IMR-90 (cell line): ENCODE measurements at regions not wholly inside any gene's neighbourhood (a gene's known extent, or its start where the extent isn't known, plus 50 kb on each side); places are given as distances from the start of the nearest gene placed in this dataset.

Experiments used
- ATAC-seq: fragments of 200-7000 bp; cut with Tn5 transposase; 2 replicates; pipeline ENCODE4 v1.9.1; 2020; ENCODE audit warnings: low read depth, mild to moderate bottlenecking, moderate library complexity
- BruUV-seq: library from RNA; stranded (reverse); fragments of 400-500 nt; replicated peaks from 2 replicates; lab custom pipeline; 2021; lab: Mats Ljungman, UMichigan
- CTCF ChIA-PET: fragments of 300-600 bp; formaldehyde crosslinking; extraction: SDS; loops from one replicate; lab custom pipeline; 2021; ENCODE audit warnings: antibody characterized with exemption; lab: Yijun Ruan, JAX
- POLR2A ChIA-PET: fragments of 300-600 bp; sonication (Branson Sonifier 250); formaldehyde crosslinking; loops from one replicate; lab custom pipeline; 2022; ENCODE audit warnings: antibody characterized with exemption; ENCODE audit not compliant: unreplicated experiment; lab: Charles Lee
- DNase-seq: peaks from one replicate; pipeline ENCODE4 v3.0.0; 2013
- H2AFZ ChIP-seq: replicated peaks from 2 replicates; pipeline ENCODE3; 2013; ENCODE audit warnings: low read length, mild to moderate bottlenecking; ENCODE audit not compliant: poor library complexity
- H2AK5ac ChIP-seq: 2 replicates; pipeline ENCODE4 v1.6.1; 2013; ENCODE audit warnings: low read depth, low read length, inconsistent platforms
- H2AK9ac ChIP-seq: replicated peaks from 2 replicates; pipeline ENCODE3; 2013; ENCODE audit warnings: mild to moderate bottlenecking, low read depth, low read length, moderate library complexity; ENCODE audit not compliant: poor library complexity
- H2BK120ac ChIP-seq: 2 replicates; pipeline ENCODE4 v1.6.1; 2013; ENCODE audit warnings: low read depth, low read length, inconsistent platforms
- H2BK15ac ChIP-seq: 3 replicates; pipeline ENCODE4 v1.6.1; 2013; ENCODE audit warnings: low read depth, low read length, inconsistent platforms
- H2BK20ac ChIP-seq: 2 replicates; pipeline ENCODE4 v1.6.1; 2013; ENCODE audit warnings: low read depth, mild to moderate bottlenecking, inconsistent platforms, low read length, moderate library complexity
- H2BK5ac ChIP-seq: 2 replicates; pipeline ENCODE4 v1.6.1; 2013; ENCODE audit warnings: mild to moderate bottlenecking, low read depth, low read length, inconsistent platforms; ENCODE audit not compliant: poor library complexity, severe bottlenecking
- H3K14ac ChIP-seq: replicated peaks from 2 replicates; pipeline ENCODE4 v1.6.1; 2013; ENCODE audit warnings: low read depth, low read length, inconsistent platforms
- H3K18ac ChIP-seq: 2 replicates; pipeline ENCODE4 v1.6.1; 2013; ENCODE audit warnings: low read depth, low read length, control low read depth
- H3K23ac ChIP-seq: 2 replicates; pipeline ENCODE4 v1.6.1; 2013; ENCODE audit warnings: low read depth, low read length, inconsistent platforms
- H3K27ac ChIP-seq: 2 replicates; pipeline ENCODE4 v1.5.1; 2013; ENCODE audit warnings: mild to moderate bottlenecking, control low read depth, low read length; ENCODE audit not compliant: insufficient read depth
- H3K27me3 ChIP-seq: 2 replicates; pipeline ENCODE4 v1.6.1; 2013; ENCODE audit warnings: low read length; ENCODE audit not compliant: control insufficient read depth, insufficient read depth
- H3K36me3 ChIP-seq: 2 replicates; pipeline ENCODE4 v1.6.1; 2013; ENCODE audit warnings: low read length, mixed read lengths; ENCODE audit not compliant: control insufficient read depth, insufficient read depth
- H3K4ac ChIP-seq: 2 replicates; pipeline ENCODE4 v1.6.1; 2013; ENCODE audit warnings: low read depth, low read length, inconsistent platforms
- H3K4me1 ChIP-seq: 2 replicates; pipeline ENCODE4 v1.6.1; 2013; ENCODE audit warnings: low read length, mixed read lengths; ENCODE audit not compliant: control insufficient read depth, insufficient read depth
- H3K4me2 ChIP-seq: 2 replicates; pipeline ENCODE4 v1.6.1; 2013; ENCODE audit warnings: low read depth, mild to moderate bottlenecking, control low read depth, low read length, moderate library complexity
- H3K4me3 ChIP-seq: 2 replicates; pipeline ENCODE4 v1.5.1; 2013; ENCODE audit warnings: low read depth, mild to moderate bottlenecking, control low read depth, low read length, moderate library complexity; ENCODE audit not compliant: insufficient read depth
- H3K56ac ChIP-seq: 2 replicates; pipeline ENCODE4 v1.6.1; 2013; ENCODE audit warnings: low read length, inconsistent platforms; ENCODE audit not compliant: insufficient read depth; ENCODE audit errors: extremely low read depth
- H3K79me1 ChIP-seq, 2 experiments: 2 replicates each; pipeline ENCODE4 v1.6.1; 2013; ENCODE audit warnings: low read length in 2 of 2, inconsistent platforms in 1 of 2, low read depth in 1 of 2
- H3K9ac ChIP-seq: 2 replicates; pipeline ENCODE4 v1.6.1; 2013; ENCODE audit warnings: low read depth, low read length, control low read depth
- H3K9me1 ChIP-seq: 2 replicates; pipeline ENCODE4 v1.6.1; 2013; ENCODE audit warnings: low read length, inconsistent platforms; ENCODE audit not compliant: insufficient read depth
- H3K9me3 ChIP-seq: 2 replicates; pipeline ENCODE4 v1.6.1; 2013; ENCODE audit warnings: low read length; ENCODE audit not compliant: control insufficient read depth, insufficient read depth
- H4K20me1 ChIP-seq: 2 replicates; pipeline ENCODE4 v1.6.1; 2013; ENCODE audit warnings: low read length, inconsistent platforms; ENCODE audit not compliant: insufficient read depth
- H4K5ac ChIP-seq: 2 replicates; pipeline ENCODE4 v1.6.1; 2013; ENCODE audit warnings: mild to moderate bottlenecking, low read depth, low read length, control low read depth
- H4K8ac ChIP-seq, 2 experiments: 2 replicates each; pipeline ENCODE4 v1.6.1; 2013; ENCODE audit warnings: low read depth in 2 of 2, low read length in 2 of 2, control low read depth in 1 of 2, inconsistent platforms in 1 of 2
- H4K91ac ChIP-seq: 2 replicates; pipeline ENCODE4 v1.6.1; 2013; ENCODE audit warnings: low read depth, low read length, inconsistent platforms; ENCODE audit not compliant: insufficient read depth
- BHLHE40 ChIP-seq: fragments of 150-350 bp; IDR thresholded peaks from 2 replicates; pipeline ENCODE4 v1.6.1; 2016; ENCODE audit warnings: mild to moderate bottlenecking, low read depth, low read length
- CEBPB ChIP-seq: IDR thresholded peaks from 2 replicates; pipeline ENCODE4 v1.6.1; 2012; ENCODE audit warnings: low read depth, low read length, improper control_type of control experiment
- CHD1 ChIP-seq: IDR thresholded peaks from 2 replicates; pipeline ENCODE4 v1.6.1; 2012; ENCODE audit warnings: low read depth, low read length, improper control_type of control experiment
- FOS ChIP-seq: fragments of 150-350 bp; IDR thresholded peaks from 2 replicates; pipeline ENCODE4 v1.6.1; 2016; ENCODE audit warnings: low read depth, low read length
- MAFK ChIP-seq: IDR thresholded peaks from 2 replicates; pipeline ENCODE4 v1.6.1; 2012; ENCODE audit warnings: low read depth, low read length, improper control_type of control experiment
- MXI1 ChIP-seq: IDR thresholded peaks from 2 replicates; pipeline ENCODE4 v1.6.1; 2012; ENCODE audit warnings: low read depth, mild to moderate bottlenecking, low read length, moderate library complexity, borderline replicate concordance
- NFE2L2 ChIP-seq: fragments of 150-350 bp; IDR thresholded peaks from 2 replicates; pipeline ENCODE4 v1.6.1; 2016; ENCODE audit warnings: low read depth, mild to moderate bottlenecking, low read length
- RAD21 ChIP-seq: IDR thresholded peaks from 2 replicates; pipeline ENCODE4 v1.6.1; 2012; ENCODE audit warnings: low read length, improper control_type of control experiment
- RCOR1 ChIP-seq: IDR thresholded peaks from 2 replicates; pipeline ENCODE4 v1.6.1; 2012; ENCODE audit warnings: mild to moderate bottlenecking, low read length, improper control_type of control experiment; ENCODE audit not compliant: insufficient replicate concordance
- RFX5 ChIP-seq: IDR thresholded peaks from 2 replicates; pipeline ENCODE4 v1.8.0; 2012; ENCODE audit warnings: low read depth, mild to moderate bottlenecking, low read length, moderate library complexity
- SMC3 ChIP-seq: fragments of 150-350 bp; IDR thresholded peaks from 2 replicates; pipeline ENCODE4 v1.6.1; 2016; ENCODE audit warnings: low read depth, mild to moderate bottlenecking, antibody characterized with exemption, low read length, moderate library complexity
- USF2 ChIP-seq: fragments of 150-350 bp; IDR thresholded peaks from 2 replicates; pipeline ENCODE4 v1.6.1; 2017; ENCODE audit warnings: mild to moderate bottlenecking, antibody characterized with exemption, low read length, low read depth
- WGBS, 2 experiments: methylation state at CpG; one replicate each; pipeline versions ENCODE4 v1.1.5 to v1.1.7; 2013; ENCODE audit warnings: missing lambda C conversion rate in 2 of 2; ENCODE audit not compliant: insufficient read length in 1 of 2; ENCODE audit errors: extremely low coverage in 2 of 2; 5-methylcytosine and 5-hydroxymethylcytosine counted together
- dilution Hi-C: fragments of 300-500 bp; cut with HindIII; formaldehyde crosslinking; loops from one replicate; pipeline ENCODE4 v1.14.3; 2018; ENCODE audit warnings: low sequenced_read_pairs; ENCODE audit not compliant: unreplicated experiment
- in situ Hi-C: fragments of 300-500 bp; cut with MboI; formaldehyde crosslinking; loops from 3 replicates; pipeline ENCODE4 v1.14.3; 2019; ENCODE audit warnings: low sequenced_read_pairs, inconsistent platforms, mixed read lengths
- intact Hi-C: fragments of 100-400 bp; cut with micrococcal nuclease; formaldehyde crosslinking; loops from 2 replicates; pipeline ENCODE4 v1.10.0; 2022
- TF ChIP-seq, protein P1 (sequence below): conservative IDR thresholded peaks from 2 replicates; pipeline ENCODE4 v1.5.1; 2012; ENCODE audit warnings: mild to moderate bottlenecking, low read depth, low read length, improper control_type of control experiment
- TF ChIP-seq, protein P2 (sequence below): fragments of 150-350 bp; IDR thresholded peaks from 2 replicates; pipeline ENCODE4 v1.6.1; 2016; ENCODE audit warnings: low read depth, mild to moderate bottlenecking, low read length, moderate library complexity, borderline replicate concordance

DNA sequence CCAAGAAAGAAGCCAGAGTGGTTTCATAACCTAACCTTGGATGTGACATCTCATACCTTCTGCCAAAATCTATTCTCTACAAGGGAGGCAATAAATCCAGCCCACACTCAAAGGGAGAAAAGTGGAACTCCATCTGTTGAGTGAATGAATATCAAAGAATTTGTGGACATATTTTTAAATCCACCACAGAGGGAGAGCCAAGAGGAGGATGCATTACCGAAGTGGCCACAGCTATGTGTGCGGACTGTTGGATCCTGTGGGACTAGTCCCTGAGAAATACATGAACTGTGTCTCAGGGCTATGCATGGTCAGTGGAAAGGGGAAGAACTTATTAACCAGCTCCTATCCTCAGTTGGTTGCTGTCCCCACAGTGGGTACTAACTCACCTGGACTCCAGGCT lies 273.9 kb downstream of the NUAK1 start:
- H3K27ac ChIP-seq = no peak overlapping the region

More for the DNA sequence above, 273.9 kb downstream of the NUAK1 start:
- no peaks in the 10 kb centered on the region for H3K79me1 ChIP-seq
- H3K56ac ChIP-seq = no peak overlapping the region
- no peak for ATAC-seq
- no peak overlapping the region for H4K5ac ChIP-seq
- H2AK5ac ChIP-seq = no peak overlapping the region
- no peak overlapping the region for H3K4me2 ChIP-seq
- no peaks in the 10 kb centered on the region for H3K27me3 ChIP-seq
- H2BK20ac ChIP-seq = no peak overlapping the region
- H4K8ac ChIP-seq = no peak overlapping the region
- no peak overlapping the region for H4K91ac ChIP-seq
- H3K9ac ChIP-seq = no peak overlapping the region
- H2BK15ac ChIP-seq = no peak overlapping the region
- H2AFZ ChIP-seq = no peak overlapping the region
- intact Hi-C loops = no loop called here
- H2BK120ac ChIP-seq = no peak overlapping the region
- no peak overlapping the region for H3K4me3 ChIP-seq
- in situ Hi-C loops = no loop called here
- H3K18ac ChIP-seq = no peak overlapping the region
- CTCF ChIA-PET = no interaction called here
- H2AK9ac ChIP-seq = no peak overlapping the region
- H4K20me1 ChIP-seq = no peaks in the 10 kb centered on the region
- H3K36me3 ChIP-seq = no peaks in the 10 kb centered on the region
- H3K4me1 ChIP-seq = no peaks in the 10 kb centered on the region
- POLR2A ChIA-PET = no interaction called here
- no peak for DNase-seq
- no peak overlapping the region for H3K14ac ChIP-seq
- peaks cover 8% of the 10 kb centered on the region for H3K9me3 ChIP-seq
- H3K9me1 ChIP-seq = no peaks in the 10 kb centered on the region
- no peak overlapping the region for H2BK5ac ChIP-seq
- H3K4ac ChIP-seq = no peak overlapping the region
- TF ChIP-seq RFX5 = no peak
- no peak for TF ChIP-seq NFE2L2
- no peak for TF ChIP-seq RAD21
- TF ChIP-seq RCOR1 = no peak
- TF ChIP-seq, protein P1, sequence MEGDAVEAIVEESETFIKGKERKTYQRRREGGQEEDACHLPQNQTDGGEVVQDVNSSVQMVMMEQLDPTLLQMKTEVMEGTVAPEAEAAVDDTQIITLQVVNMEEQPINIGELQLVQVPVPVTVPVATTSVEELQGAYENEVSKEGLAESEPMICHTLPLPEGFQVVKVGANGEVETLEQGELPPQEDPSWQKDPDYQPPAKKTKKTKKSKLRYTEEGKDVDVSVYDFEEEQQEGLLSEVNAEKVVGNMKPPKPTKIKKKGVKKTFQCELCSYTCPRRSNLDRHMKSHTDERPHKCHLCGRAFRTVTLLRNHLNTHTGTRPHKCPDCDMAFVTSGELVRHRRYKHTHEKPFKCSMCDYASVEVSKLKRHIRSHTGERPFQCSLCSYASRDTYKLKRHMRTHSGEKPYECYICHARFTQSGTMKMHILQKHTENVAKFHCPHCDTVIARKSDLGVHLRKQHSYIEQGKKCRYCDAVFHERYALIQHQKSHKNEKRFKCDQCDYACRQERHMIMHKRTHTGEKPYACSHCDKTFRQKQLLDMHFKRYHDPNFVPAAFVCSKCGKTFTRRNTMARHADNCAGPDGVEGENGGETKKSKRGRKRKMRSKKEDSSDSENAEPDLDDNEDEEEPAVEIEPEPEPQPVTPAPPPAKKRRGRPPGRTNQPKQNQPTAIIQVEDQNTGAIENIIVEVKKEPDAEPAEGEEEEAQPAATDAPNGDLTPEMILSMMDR = no peak
- no peak for TF ChIP-seq SMC3
- TF ChIP-seq FOS = no peak
- TF ChIP-seq MXI1 = no peak
- TF ChIP-seq, protein P2, sequence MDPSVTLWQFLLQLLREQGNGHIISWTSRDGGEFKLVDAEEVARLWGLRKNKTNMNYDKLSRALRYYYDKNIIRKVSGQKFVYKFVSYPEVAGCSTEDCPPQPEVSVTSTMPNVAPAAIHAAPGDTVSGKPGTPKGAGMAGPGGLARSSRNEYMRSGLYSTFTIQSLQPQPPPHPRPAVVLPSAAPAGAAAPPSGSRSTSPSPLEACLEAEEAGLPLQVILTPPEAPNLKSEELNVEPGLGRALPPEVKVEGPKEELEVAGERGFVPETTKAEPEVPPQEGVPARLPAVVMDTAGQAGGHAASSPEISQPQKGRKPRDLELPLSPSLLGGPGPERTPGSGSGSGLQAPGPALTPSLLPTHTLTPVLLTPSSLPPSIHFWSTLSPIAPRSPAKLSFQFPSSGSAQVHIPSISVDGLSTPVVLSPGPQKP = no peak
- no peak for TF ChIP-seq CEBPB
- no peak for TF ChIP-seq MAFK
- no peak for TF ChIP-seq CHD1
- TF ChIP-seq USF2 = no peak
- TF ChIP-seq BHLHE40 = no peak
- no CpG with 5 or more reads among the region's 2 CpGs for WGBS, 2 experiments
- dilution Hi-C loops = no loop called here
- BruUV-seq = no TSS peak
- no peak overlapping the region for H3K23ac ChIP-seq
